Neural cell (in vitro differentiated cells): ENCODE measurements at regions not wholly inside any gene's neighbourhood (a gene's known extent, or its start where the extent isn't known, plus 50 kb on each side); places are given as distances from the start of the nearest gene placed in this dataset.

Source experiments
- H2AFZ ChIP-seq: fragments of 200-600, 300-800 bp; sonication (generic), shearing (Covaris generic); 2 replicates; pipeline ENCODE4 v1.6.0; 2014; ENCODE audit warnings: low read depth, mild to moderate bottlenecking, antibody characterized with exemption, low read length, moderate library complexity
- H3F3A ChIP-seq: fragments of 200-600 bp; shearing (Covaris generic); 2 replicates; pipeline ENCODE4 v1.6.1; 2016; ENCODE audit warnings: mild to moderate bottlenecking, moderate library complexity, mixed read lengths, antibody characterized with exemption, low read length; ENCODE audit not compliant: insufficient read depth, poor library complexity, severe bottlenecking
- H3K27ac ChIP-seq: fragments of 200-600, 300-800 bp; sonication (generic), shearing (Covaris generic); 2 replicates; pipeline ENCODE4 v1.5.1; 2014; ENCODE audit warnings: mild to moderate bottlenecking, low read length, moderate library complexity
- H3K27me3 ChIP-seq: fragments of 300-800, 200-600 bp; sonication (generic), shearing (Covaris generic); 2 replicates; pipeline ENCODE4 v1.6.0; 2014; ENCODE audit warnings: mild to moderate bottlenecking, low read depth, low read length, moderate library complexity; ENCODE audit not compliant: insufficient read depth
- H3K36me3 ChIP-seq: fragments of 300-800, 200-600 bp; sonication (generic), shearing (Covaris generic); 2 replicates; pipeline ENCODE4 v1.5.1; 2014; ENCODE audit warnings: mild to moderate bottlenecking, antibody characterized with exemption, low read length, moderate library complexity; ENCODE audit not compliant: insufficient read depth
- H3K4me2 ChIP-seq: fragments of 300-800, 200-600 bp; sonication (generic), shearing (Covaris generic); 2 replicates; pipeline ENCODE4 v1.6.0; 2014; ENCODE audit warnings: mild to moderate bottlenecking, low read length
- H3K4me3 ChIP-seq: fragments of 300-800, 200-600 bp; sonication (generic), shearing (Covaris generic); 2 replicates; pipeline ENCODE4 v1.5.1; 2014; ENCODE audit warnings: mild to moderate bottlenecking, low read length, moderate library complexity
- H3K79me2 ChIP-seq: fragments of 200-600 bp; shearing (Covaris generic); replicated peaks from 2 replicates; pipeline ENCODE4 v1.6.0; 2014; ENCODE audit warnings: mild to moderate bottlenecking, low read length, moderate library complexity; ENCODE audit not compliant: insufficient read depth
- H3K9ac ChIP-seq: fragments of 300-800, 200-600 bp; sonication (generic), shearing (Covaris generic); 2 replicates; pipeline ENCODE4 v1.6.1; 2016; ENCODE audit warnings: mild to moderate bottlenecking, low read length, mixed read lengths
- H3K9me2 ChIP-seq: fragments of 200-600 bp; shearing (Covaris generic); 2 replicates; pipeline ENCODE4 v1.6.1; 2016; ENCODE audit warnings: mild to moderate bottlenecking, low read length, mixed read lengths; ENCODE audit not compliant: insufficient read depth
- H3K9me3 ChIP-seq: fragments of 200-600, 300-800 bp; sonication (generic), shearing (Covaris generic); 2 replicates; pipeline ENCODE4 v1.6.1; 2016; ENCODE audit warnings: mild to moderate bottlenecking, mixed run types, low read length, moderate library complexity, mixed read lengths
- H4K20me1 ChIP-seq: fragments of 200-600 bp; shearing (Covaris generic); 2 replicates; pipeline ENCODE4 v1.6.1; 2016; ENCODE audit warnings: mild to moderate bottlenecking, mixed run types; ENCODE audit not compliant: insufficient read depth
- CTCF ChIP-seq: fragments of 450-650 bp; IDR thresholded peaks from 2 replicates; pipeline ENCODE4 v1.5.1; 2014; ENCODE audit warnings: antibody characterized with exemption, mild to moderate bottlenecking, moderate library complexity; ENCODE audit not compliant: poor library complexity, severe bottlenecking
- EP300 ChIP-seq: fragments of 450-650 bp; conservative IDR thresholded peaks from 2 replicates; pipeline ENCODE4 v1.6.1; 2014; ENCODE audit warnings: antibody characterized with exemption, mild to moderate bottlenecking, moderate library complexity; ENCODE audit not compliant: poor library complexity, severe bottlenecking
- EZH2 ChIP-seq: fragments of 200-600, 300-800 bp; shearing (Covaris generic), sonication (generic); IDR thresholded peaks from 2 replicates; pipeline ENCODE4 v1.6.1; 2014; ENCODE audit warnings: antibody characterized with exemption, low read length, borderline replicate concordance, mild to moderate bottlenecking; ENCODE audit not compliant: insufficient read depth, poor library complexity, severe bottlenecking
- POLR2AphosphoS5 ChIP-seq: IDR thresholded peaks from 2 replicates; pipeline ENCODE4 v1.6.1; 2012
- RAD21 ChIP-seq: fragments of 450-650 bp; conservative IDR thresholded peaks from 2 replicates; pipeline ENCODE4 v1.6.1; 2014; ENCODE audit warnings: antibody characterized with exemption, mild to moderate bottlenecking, moderate library complexity
- SMC3 ChIP-seq: fragments of 450-650 bp; conservative IDR thresholded peaks from 2 replicates; pipeline ENCODE4 v1.6.1; 2014; ENCODE audit warnings: antibody characterized with exemption, mild to moderate bottlenecking, moderate library complexity; ENCODE audit not compliant: poor library complexity

GRCh38 chr7:149626972-149627371, 129.4 kb upstream of the ZNF746 start:
- Histone ChIP-seq H3K9ac (no peak overlapping the region), H3K9me2 (no peaks in the 10 kb centered on the region), H3K4me2 (no peak overlapping the region), H3K79me2 (peaks cover 20% of the 10 kb centered on the region), H3K9me3 (no peaks in the 10 kb centered on the region), H3K36me3 (no peaks in the 10 kb centered on the region), H2AFZ (no peak overlapping the region), H4K20me1 (no peaks in the 10 kb centered on the region), H3F3A (no peaks in the 10 kb centered on the region), H3K27ac (no peak overlapping the region), H3K4me3 (no peak overlapping the region), H3K27me3 (peaks cover 3% of the 10 kb centered on the region)
- no peak for TF ChIP-seq EP300
- no peak for TF ChIP-seq SMC3
- no peak for TF ChIP-seq POLR2AphosphoS5

GRCh38 chr7:149625947-149626392, 128.4 kb upstream of the ZNF746 start:
- Histone ChIP-seq H3K36me3 (no peaks in the 10 kb centered on the region), H3K27ac (no peak overlapping the region), H3K9ac (no peak overlapping the region), H4K20me1 (no peaks in the 10 kb centered on the region), H3K9me3 (no peaks in the 10 kb centered on the region), H3K79me2 (peaks cover 21% of the 10 kb centered on the region), H3K4me3 (no peak overlapping the region), H3F3A (no peaks in the 10 kb centered on the region), H3K9me2 (no peaks in the 10 kb centered on the region), H3K27me3 (peaks cover 3% of the 10 kb centered on the region), H2AFZ (no peak overlapping the region), H3K4me2 (no peak overlapping the region)
- peak; percentile 7 for TF ChIP-seq SMC3
- TF ChIP-seq POLR2AphosphoS5: no peak

- Histone ChIP-seq H3K4me2 (no peak overlapping the region), H3K9ac (no peak overlapping the region), H3K9me3 (no peaks in the 10 kb centered on the region), H2AFZ (peak overlapping the region; percentile 60), H3K36me3 (no peaks in the 10 kb centered on the region), H4K20me1 (no peaks in the 10 kb centered on the region), H3K4me3 (peak overlapping the region; percentile 86), H3K79me2 (peaks cover 21% of the 10 kb centered on the region), H3K27ac (no peak overlapping the region), H3K9me2 (no peaks in the 10 kb centered on the region), H3F3A (no peaks in the 10 kb centered on the region), H3K27me3 (peaks cover 2% of the 10 kb centered on the region)
- TF ChIP-seq SMC3: peak; percentile 25
- TF ChIP-seq EZH2: no peak
- TF ChIP-seq CTCF: peak; percentile 58
- no peak for TF ChIP-seq RAD21
These were observed 127.8 kb upstream of the ZNF746 start for GRCh38 chr7:149625340-149625946.
